MM.1S (cell line): ENCODE measurements at regions not wholly inside any gene's neighbourhood (a gene's known extent, or its start where the extent isn't known, plus 50 kb on each side); places are given as distances from the start of the nearest gene placed in this dataset.

Experiments used
- DNase-seq: peaks from one replicate; pipeline ENCODE4 v3.0.0-alpha.2; 2015
- H2AFZ ChIP-seq: fragments of 300-600 bp; sonication (generic); 2 replicates; pipeline ENCODE4 v1.6.0; 2016; ENCODE audit warnings: antibody characterized with exemption, low read length
- H3F3A ChIP-seq: fragments of 300-600 bp; sonication (generic); 2 replicates; pipeline ENCODE4 v1.6.1; 2016; ENCODE audit warnings: mild to moderate bottlenecking, antibody characterized with exemption, low read length, moderate library complexity, mixed read lengths; ENCODE audit not compliant: insufficient read depth
- H3K27ac ChIP-seq: fragments of 300-600 bp; sonication (generic); 2 replicates; pipeline ENCODE4 v1.5.1; 2016; ENCODE audit warnings: mild to moderate bottlenecking, low read length
- H3K27me3 ChIP-seq: fragments of 300-600 bp; sonication (generic); replicated peaks from 2 replicates; pipeline ENCODE4 v1.6.0; 2016; ENCODE audit warnings: low read length; ENCODE audit not compliant: insufficient read depth
- H3K36me3 ChIP-seq: fragments of 300-600 bp; sonication (generic); replicated peaks from 2 replicates; pipeline ENCODE4 v1.6.1; 2016; ENCODE audit warnings: mild to moderate bottlenecking, low read length, mixed read lengths; ENCODE audit not compliant: insufficient read depth
- H3K4me1 ChIP-seq: fragments of 300-600 bp; sonication (generic); 2 replicates; pipeline ENCODE4 v1.6.1; 2016; ENCODE audit warnings: low read length, mixed read lengths
- H3K4me2 ChIP-seq: fragments of 300-600 bp; sonication (generic); 2 replicates; pipeline ENCODE4 v1.6.0; 2016; ENCODE audit warnings: low read depth, low read length
- H3K4me3 ChIP-seq: fragments of 300-600 bp; sonication (generic); 2 replicates; pipeline ENCODE4 v1.5.1; 2016; ENCODE audit warnings: low read length, mixed read lengths
- H3K79me2 ChIP-seq: fragments of 300-600 bp; sonication (generic); 2 replicates; pipeline ENCODE4 v1.6.1; 2016; ENCODE audit warnings: mixed run types, low read length, mixed read lengths
- H3K9ac ChIP-seq: fragments of 300-600 bp; sonication (generic); 2 replicates; pipeline ENCODE4 v1.6.1; 2016; ENCODE audit warnings: low read length, mixed read lengths
- H3K9me2 ChIP-seq: fragments of 300-600 bp; sonication (generic); replicated peaks from 2 replicates; pipeline ENCODE4 v1.6.1; 2016; ENCODE audit warnings: mild to moderate bottlenecking, low read length, mixed read lengths; ENCODE audit not compliant: insufficient read depth
- H3K9me3 ChIP-seq: fragments of 300-600 bp; sonication (generic); replicated peaks from 2 replicates; pipeline ENCODE4 v1.6.1; 2016; ENCODE audit warnings: mild to moderate bottlenecking, low read length, mixed read lengths; ENCODE audit not compliant: insufficient read depth
- H4K20me1 ChIP-seq: fragments of 300-600 bp; sonication (generic); 2 replicates; pipeline ENCODE4 v1.6.1; 2016; ENCODE audit warnings: mild to moderate bottlenecking, low read length, moderate library complexity, mixed read lengths; ENCODE audit not compliant: insufficient read depth
- EZH2 ChIP-seq: fragments of 300-600 bp; sonication (generic); optimal IDR thresholded peaks from 2 replicates; pipeline ENCODE3; 2017; ENCODE audit warnings: low read depth, mild to moderate bottlenecking, antibody characterized with exemption, low read length, mixed read lengths
- EZH2phosphoT487 ChIP-seq: fragments of 300-600 bp; sonication (generic); IDR thresholded peaks from 2 replicates; pipeline ENCODE4 v1.6.1; 2018; ENCODE audit warnings: antibody characterized with exemption, low read length
- TF ChIP-seq, protein P1 (sequence below): fragments of 300-600 bp; sonication (generic); IDR thresholded peaks from 2 replicates; pipeline ENCODE4 v1.5.1; 2016; ENCODE audit warnings: antibody characterized with exemption, low read length, mixed read lengths

DNA sequence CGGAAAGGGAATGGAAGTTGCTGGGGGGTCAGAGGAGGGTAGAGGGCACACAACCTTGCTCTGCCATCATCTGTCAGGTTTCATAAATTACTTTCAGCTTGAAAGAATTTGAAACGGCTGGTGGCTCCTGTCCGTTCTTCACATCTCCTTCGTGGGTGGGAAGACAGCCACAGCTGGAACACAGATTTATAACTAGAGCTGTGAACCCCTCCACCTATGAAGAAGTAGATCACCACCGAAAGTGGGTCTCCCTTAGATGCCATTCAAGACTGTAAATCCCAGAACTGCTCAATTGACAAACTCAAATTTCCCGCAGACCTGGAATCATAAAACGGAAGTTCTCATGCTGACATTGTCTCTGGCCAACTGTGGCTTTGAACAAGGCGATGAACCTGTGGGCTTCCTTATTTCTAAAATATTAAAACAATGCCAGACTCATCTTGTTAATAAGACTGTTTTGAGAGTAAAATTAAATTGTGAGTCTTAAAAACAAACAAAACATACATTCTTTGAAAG lies 65.3 kb downstream of the BTBD3 start:
- no peak for DNase-seq
- no peak overlapping the region for H3K4me2 ChIP-seq
- no peaks in the 10 kb centered on the region for H3K36me3 ChIP-seq
- H3K9me3 ChIP-seq: no peaks in the 10 kb centered on the region
- H3F3A ChIP-seq: peaks cover 24% of the 10 kb centered on the region
- no peak overlapping the region for H3K4me3 ChIP-seq
- no peaks in the 10 kb centered on the region for H3K9me2 ChIP-seq
- no peaks in the 10 kb centered on the region for H3K27me3 ChIP-seq
- no peak overlapping the region for H2AFZ ChIP-seq
- no peaks in the 10 kb centered on the region for H3K79me2 ChIP-seq
- no peak overlapping the region for H3K9ac ChIP-seq
- H3K27ac ChIP-seq: no peak overlapping the region
- no peak for TF ChIP-seq EZH2phosphoT487
- TF ChIP-seq, protein P1, sequence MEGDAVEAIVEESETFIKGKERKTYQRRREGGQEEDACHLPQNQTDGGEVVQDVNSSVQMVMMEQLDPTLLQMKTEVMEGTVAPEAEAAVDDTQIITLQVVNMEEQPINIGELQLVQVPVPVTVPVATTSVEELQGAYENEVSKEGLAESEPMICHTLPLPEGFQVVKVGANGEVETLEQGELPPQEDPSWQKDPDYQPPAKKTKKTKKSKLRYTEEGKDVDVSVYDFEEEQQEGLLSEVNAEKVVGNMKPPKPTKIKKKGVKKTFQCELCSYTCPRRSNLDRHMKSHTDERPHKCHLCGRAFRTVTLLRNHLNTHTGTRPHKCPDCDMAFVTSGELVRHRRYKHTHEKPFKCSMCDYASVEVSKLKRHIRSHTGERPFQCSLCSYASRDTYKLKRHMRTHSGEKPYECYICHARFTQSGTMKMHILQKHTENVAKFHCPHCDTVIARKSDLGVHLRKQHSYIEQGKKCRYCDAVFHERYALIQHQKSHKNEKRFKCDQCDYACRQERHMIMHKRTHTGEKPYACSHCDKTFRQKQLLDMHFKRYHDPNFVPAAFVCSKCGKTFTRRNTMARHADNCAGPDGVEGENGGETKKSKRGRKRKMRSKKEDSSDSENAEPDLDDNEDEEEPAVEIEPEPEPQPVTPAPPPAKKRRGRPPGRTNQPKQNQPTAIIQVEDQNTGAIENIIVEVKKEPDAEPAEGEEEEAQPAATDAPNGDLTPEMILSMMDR: no peak
- no peak for TF ChIP-seq EZH2
- peaks cover 52% of the 10 kb centered on the region for H3K4me1 ChIP-seq
- H4K20me1 ChIP-seq: no peaks in the 10 kb centered on the region

DNA sequence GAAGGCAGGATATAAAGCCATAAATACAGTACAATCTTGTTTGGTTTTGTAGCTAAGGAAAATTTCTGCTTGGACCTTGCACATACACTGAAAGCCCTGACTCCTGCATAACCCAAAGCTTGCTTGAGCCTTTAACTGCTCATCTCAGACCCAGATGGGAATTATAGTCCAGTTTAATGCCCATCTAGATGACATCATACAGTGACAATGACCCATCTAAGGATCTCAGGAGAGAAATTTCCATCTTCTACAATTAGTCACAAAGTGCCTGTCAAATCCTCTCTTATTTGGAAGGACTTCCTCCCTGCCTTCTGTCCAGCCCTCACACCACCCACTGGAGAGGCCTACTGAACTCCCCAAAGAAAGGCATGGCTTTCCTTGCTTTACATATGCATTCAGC lies 69.3 kb downstream of the BTBD3 start:
- H3K27ac ChIP-seq: peak overlapping the region; percentile 60; the same call in 1 of the 2 replicates
- H3K9ac ChIP-seq: no peak overlapping the region
- no peaks in the 10 kb centered on the region for H4K20me1 ChIP-seq
- H3K9me3 ChIP-seq: no peaks in the 10 kb centered on the region
- no peak overlapping the region for H2AFZ ChIP-seq
- H3F3A ChIP-seq: no peaks in the 10 kb centered on the region
- peaks cover 37% of the 10 kb centered on the region for H3K4me1 ChIP-seq
- DNase-seq: no peak
- H3K27me3 ChIP-seq: no peaks in the 10 kb centered on the region
- TF ChIP-seq EZH2 (no peak), EZH2phosphoT487 (no peak)
- TF ChIP-seq, protein P1: no peak
- peak overlapping the region; percentile 8; the same call in 1 of the 2 replicates for H3K4me2 ChIP-seq
- no peaks in the 10 kb centered on the region for H3K36me3 ChIP-seq
- H3K9me2 ChIP-seq: no peaks in the 10 kb centered on the region
- H3K79me2 ChIP-seq: no peaks in the 10 kb centered on the region
- H3K4me3 ChIP-seq: no peak overlapping the region

DNA sequence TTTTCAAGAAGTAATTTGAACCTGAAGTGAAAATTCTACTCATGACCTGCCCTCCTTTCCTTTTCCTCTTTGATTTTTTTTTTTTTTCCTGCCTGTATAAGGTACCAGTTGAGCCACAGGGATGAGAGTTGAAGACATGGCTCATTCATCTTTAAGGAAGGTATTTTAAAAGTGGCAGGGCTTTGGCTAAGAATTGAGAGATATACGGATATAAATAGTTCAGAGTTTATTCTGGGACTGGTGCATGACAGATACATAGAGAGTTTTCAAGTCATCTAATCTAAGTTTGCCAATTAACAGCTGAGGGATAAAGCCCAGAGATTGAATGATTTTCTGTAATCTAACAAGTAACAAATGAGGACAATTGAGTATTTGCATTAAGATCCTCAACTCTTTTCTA lies 69.8 kb downstream of the BTBD3 start:
- Histone ChIP-seq H3K27ac (peak overlapping the region; percentile 60; the same call in 1 of the 2 replicates), H3K4me2 (peak overlapping the region; percentile 8; the same call in 1 of the 2 replicates), H3K4me1 (peaks cover 37% of the 10 kb centered on the region), H4K20me1 (no peaks in the 10 kb centered on the region), H3K27me3 (no peaks in the 10 kb centered on the region), H3F3A (no peaks in the 10 kb centered on the region), H3K4me3 (no peak overlapping the region), H3K9ac (no peak overlapping the region), H2AFZ (no peak overlapping the region), H3K36me3 (no peaks in the 10 kb centered on the region), H3K79me2 (no peaks in the 10 kb centered on the region), H3K9me3 (no peaks in the 10 kb centered on the region), H3K9me2 (no peaks in the 10 kb centered on the region)
- DNase-seq: no peak
- TF ChIP-seq EZH2 (no peak), EZH2phosphoT487 (no peak)
- TF ChIP-seq, protein P1: no peak
